ENCODE measurements at regions not wholly inside any gene's neighbourhood (a gene's known extent, or its start where the extent isn't known, plus 50 kb on each side); places are given as distances from the start of the nearest gene placed in this dataset.

GRCh38 chr18:42183746-42184145, 228.7 kb downstream of the PIK3C3 start:
- TF ChIP-seq CTCF (IDR thresholded peaks at IDR 0.05; ENCODE audit: control insufficient read depth, insufficient read depth, low read depth, low read length, missing control alignments), result no peak
- peak; percentile 38 for DNase-seq (ENCODE audit: low read depth)

GRCh38 chr18:42184685-42185477, 229.8 kb downstream of the PIK3C3 start:
- no peak for TF ChIP-seq CTCF (IDR thresholded peaks at IDR 0.05; ENCODE audit: control insufficient read depth, insufficient read depth, low read depth, low read length, missing control alignments)
- DNase-seq (ENCODE audit: low read depth), result no peak
- H3K4me3 ChIP-seq (ENCODE audit: control insufficient read depth, low read depth, low read length), result no peak overlapping the region

More at GRCh38 chr18:42183746-42184145, 228.7 kb downstream of the PIK3C3 start:
- H3K4me3 ChIP-seq (ENCODE audit: control insufficient read depth, low read depth, low read length), result no peak overlapping the region

GRCh38 chr18:42185486-42185885, 230.5 kb downstream of the PIK3C3 start:
- no peak for DNase-seq (ENCODE audit: low read depth)
- no peak overlapping the region for H3K4me3 ChIP-seq (ENCODE audit: control insufficient read depth, low read depth, low read length)
- no peak for TF ChIP-seq CTCF (IDR thresholded peaks at IDR 0.05; ENCODE audit: control insufficient read depth, insufficient read depth, low read depth, low read length, missing control alignments)

GRCh38 chr18:42187611-42188380, 232.8 kb downstream of the PIK3C3 start:
- no peak overlapping the region for H3K4me3 ChIP-seq (ENCODE audit: control insufficient read depth, low read depth, low read length)
- TF ChIP-seq CTCF (IDR thresholded peaks at IDR 0.05; ENCODE audit: control insufficient read depth, insufficient read depth, low read depth, low read length, missing control alignments), result no peak
- no peak for DNase-seq (ENCODE audit: low read depth)

GRCh38 chr18:42190643-42191042, 235.6 kb downstream of the PIK3C3 start:
- no peak for TF ChIP-seq CTCF (IDR thresholded peaks at IDR 0.05; ENCODE audit: control insufficient read depth, insufficient read depth, low read depth, low read length, missing control alignments)
- DNase-seq (ENCODE audit: low read depth), result no peak
- no peak overlapping the region for H3K4me3 ChIP-seq (ENCODE audit: control insufficient read depth, low read depth, low read length)

- TF ChIP-seq CTCF (IDR thresholded peaks at IDR 0.05; ENCODE audit: control insufficient read depth, insufficient read depth, low read depth, low read length, missing control alignments), result no peak
- no peak overlapping the region for H3K4me3 ChIP-seq (ENCODE audit: control insufficient read depth, low read depth, low read length)
- no peak for DNase-seq (ENCODE audit: low read depth)
Measured at GRCh38 chr18:42192251-42193248, 237.5 kb downstream of the PIK3C3 start.

Measured in AG09309 (cell line).